GM12874 (cell line): ENCODE measurements at regions not wholly inside any gene's neighbourhood (a gene's known extent, or its start where the extent isn't known, plus 50 kb on each side); places are given as distances from the start of the nearest gene placed in this dataset.

Experiments used
- CTCF ChIP-seq: IDR thresholded peaks from 2 replicates; pipeline ENCODE4 v1.5.1; 2011; ENCODE audit warnings: low read depth, mild to moderate bottlenecking, control low read depth, low read length, moderate library complexity; ENCODE audit not compliant: insufficient read depth

GRCh38 chr4:20496068-20496467 lies 204.2 kb upstream of the PACRGL start:
- TF ChIP-seq CTCF: no peak

- TF ChIP-seq CTCF: no peak
Measured at GRCh38 chr4:20504146-20504545, 196.1 kb upstream of the PACRGL start.

- TF ChIP-seq CTCF: no peak
Measured at GRCh38 chr4:20505927-20506326, 194.3 kb upstream of the PACRGL start.

GRCh38 chr4:20506827-20507226 lies 193.4 kb upstream of the PACRGL start:
- TF ChIP-seq CTCF: no peak

- TF ChIP-seq CTCF: no peak
Measured at GRCh38 chr4:20509315-20509714, 190.9 kb upstream of the PACRGL start.

GRCh38 chr4:20512033-20512792 lies 188.0 kb upstream of the PACRGL start:
- no peak for TF ChIP-seq CTCF

- no peak for TF ChIP-seq CTCF
Measured at GRCh38 chr4:20512985-20513384, 187.3 kb upstream of the PACRGL start.
